ENCODE measurements at regions not wholly inside any gene's neighbourhood (a gene's known extent, or its start where the extent isn't known, plus 50 kb on each side); places are given as distances from the start of the nearest gene placed in this dataset.
A peak's percentile ranks its signal among the peaks of the same experiment; 100 is the strongest.

DNA sequence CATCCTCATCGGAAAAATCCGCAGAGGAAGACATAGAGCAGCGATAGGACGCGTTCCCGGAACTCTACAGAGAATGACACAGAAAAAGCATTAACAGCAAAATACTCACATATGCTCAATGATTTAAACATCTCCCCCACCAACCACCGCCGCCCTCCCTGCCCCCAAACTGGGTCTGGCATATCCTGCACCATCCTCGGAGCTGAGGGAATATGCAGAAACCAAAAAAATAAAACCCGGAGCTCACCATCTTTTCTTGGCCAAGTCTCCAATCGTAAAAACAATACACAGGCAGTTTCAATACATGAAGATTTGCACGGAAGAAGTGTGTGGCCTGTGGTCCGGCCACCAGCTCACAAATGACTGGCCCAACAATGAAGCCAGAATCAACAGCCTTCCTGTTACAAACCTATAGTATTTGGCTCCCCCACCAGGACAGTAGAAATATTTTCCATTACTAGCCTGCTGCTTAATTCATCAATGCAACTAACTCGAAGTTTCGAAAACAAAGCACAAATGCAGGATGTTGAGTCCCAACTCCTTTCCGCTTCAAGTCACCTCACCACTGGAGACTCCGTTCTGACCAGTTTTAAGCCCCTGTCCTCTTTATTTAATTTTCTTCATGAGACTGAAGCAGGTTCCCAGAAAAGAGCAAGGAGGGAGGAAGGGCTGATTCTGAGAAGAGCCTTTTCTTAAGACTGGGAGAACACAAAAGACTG is 103.2 kb upstream of the BEND6 start:
- Mint-ChIP-seq H3K27me3 (peaks cover 36% of the 10 kb centered on the region), H3K9me3 (peaks cover 0 to 5% (median 0%) of the 10 kb centered on the region in 3 donors), H3K36me3 (peaks cover 5% of the 10 kb centered on the region), H3K4me3 (peak overlapping the region in 3 of 4 donors; percentile 22 to 81 (median 59)), H3K4me1 (peaks cover 8 to 10% (median 9%) of the 10 kb centered on the region in 3 donors), H3K27ac (no peak overlapping the region)

DNA sequence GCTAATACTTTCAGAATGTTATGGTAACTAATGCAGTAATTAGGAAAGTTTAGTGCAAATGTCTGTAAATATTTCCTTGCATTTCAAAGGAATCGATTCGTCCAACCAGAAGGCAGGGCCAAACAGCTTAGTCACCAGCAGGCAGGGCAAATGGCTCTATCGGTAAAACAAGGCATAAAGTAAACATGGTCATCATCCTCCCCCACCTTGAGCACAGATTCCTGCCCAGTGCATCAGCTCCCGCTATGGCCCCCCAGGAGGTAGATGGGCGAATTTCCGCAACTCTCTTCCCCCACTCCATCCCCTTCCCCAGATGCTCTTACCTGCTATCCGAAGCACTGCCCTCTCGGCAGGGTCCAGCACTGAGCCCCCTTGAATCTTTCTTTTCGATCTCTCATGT is 103.8 kb upstream of the BEND6 start:
- Mint-ChIP-seq H3K9me3 (peaks cover 0 to 5% (median 0%) of the 10 kb centered on the region in 3 donors), H3K36me3 (peaks cover 5% of the 10 kb centered on the region), H3K4me1 (peaks cover 8 to 10% (median 9%) of the 10 kb centered on the region in 3 donors), H3K4me3 (peak overlapping the region in 1 of 4 donors; percentile 81), H3K27me3 (peaks cover 35% of the 10 kb centered on the region), H3K27ac (no peak overlapping the region)

DNA sequence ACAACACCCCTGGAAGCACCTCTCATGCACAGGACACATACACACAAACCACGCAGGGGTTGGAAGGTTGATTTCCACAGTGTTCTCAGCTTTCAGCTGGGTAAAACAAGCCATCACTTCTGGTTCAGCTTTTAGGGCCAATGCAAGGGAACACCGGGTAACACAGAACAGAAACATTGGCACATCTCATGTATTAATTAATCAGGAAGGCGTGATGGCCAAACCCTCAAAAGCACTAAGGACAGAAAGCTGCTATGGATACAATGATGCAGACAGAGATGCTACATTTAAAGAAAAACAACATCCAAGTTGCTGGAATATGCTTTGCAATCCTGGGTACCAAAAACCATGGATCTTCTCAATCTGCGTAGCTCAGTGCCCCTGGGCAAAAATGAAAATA is 104.3 kb upstream of the BEND6 start:
- Mint-ChIP-seq H3K36me3 (peaks cover 5% of the 10 kb centered on the region), H3K9me3 (peaks cover 0 to 5% (median 0%) of the 10 kb centered on the region in 3 donors), H3K4me1 (peaks cover 8 to 10% (median 9%) of the 10 kb centered on the region in 3 donors), H3K27me3 (peaks cover 36% of the 10 kb centered on the region), H3K4me3 (no peak overlapping the region), H3K27ac (no peak overlapping the region)

DNA sequence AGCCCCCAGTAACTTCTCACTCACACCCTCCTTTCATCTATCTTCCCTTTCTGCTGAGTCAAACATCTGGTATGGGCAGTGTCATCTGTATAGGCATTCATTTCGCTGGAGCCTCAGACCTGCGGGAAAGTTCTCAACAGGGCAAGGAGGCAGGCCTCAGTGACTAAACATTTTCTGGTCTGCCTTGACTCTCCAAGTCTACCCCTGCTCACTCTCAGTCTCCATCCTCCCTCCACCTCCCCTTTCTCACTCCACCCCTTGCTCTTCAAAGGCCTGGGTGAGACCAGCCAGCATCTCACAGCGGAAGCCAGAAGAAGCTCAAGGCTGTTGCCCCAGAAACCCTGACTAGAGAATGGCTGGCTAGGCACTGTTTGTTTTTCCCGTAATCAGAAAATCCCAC is 105.0 kb upstream of the BEND6 start:
- H3K4me3 Mint-ChIP-seq: peak overlapping the region in 1 of 4 donors; percentile 13
- peaks cover 5% of the 10 kb centered on the region for H3K36me3 Mint-ChIP-seq
- no peak overlapping the region for H3K27ac Mint-ChIP-seq
- H3K9me3 Mint-ChIP-seq: peaks cover 0 to 5% (median 0%) of the 10 kb centered on the region in 3 donors
- H3K27me3 Mint-ChIP-seq: peaks cover 43% of the 10 kb centered on the region
- H3K4me1 Mint-ChIP-seq: peaks cover 8 to 10% (median 9%) of the 10 kb centered on the region in 3 donors

DNA sequence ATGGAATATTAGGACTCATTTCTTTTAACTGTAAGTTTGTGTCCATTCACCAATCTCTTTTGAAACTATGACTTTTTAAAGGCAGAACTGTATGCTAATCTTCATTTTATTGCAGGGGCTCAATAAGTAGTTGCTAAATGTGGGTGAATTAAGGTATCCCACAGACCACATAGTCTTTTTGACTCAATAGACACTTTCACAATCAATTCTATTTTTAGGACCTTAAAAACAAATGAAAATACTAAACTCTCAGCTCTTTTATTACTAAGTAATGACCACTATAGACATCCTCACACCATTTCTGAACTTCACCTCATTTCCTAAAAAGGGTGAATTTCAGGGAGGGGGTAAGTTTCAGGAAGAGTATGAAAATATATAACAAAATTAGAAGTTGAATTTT is 106.8 kb upstream of the BEND6 start:
- Mint-ChIP-seq H3K4me1 (peaks cover 9 to 12% (median 10%) of the 10 kb centered on the region in 3 donors), H3K4me3 (no peak overlapping the region), H3K27me3 (peaks cover 50% of the 10 kb centered on the region), H3K9me3 (peaks cover 0 to 5% (median 0%) of the 10 kb centered on the region in 3 donors), H3K27ac (no peak overlapping the region), H3K36me3 (no peaks in the 10 kb centered on the region)

DNA sequence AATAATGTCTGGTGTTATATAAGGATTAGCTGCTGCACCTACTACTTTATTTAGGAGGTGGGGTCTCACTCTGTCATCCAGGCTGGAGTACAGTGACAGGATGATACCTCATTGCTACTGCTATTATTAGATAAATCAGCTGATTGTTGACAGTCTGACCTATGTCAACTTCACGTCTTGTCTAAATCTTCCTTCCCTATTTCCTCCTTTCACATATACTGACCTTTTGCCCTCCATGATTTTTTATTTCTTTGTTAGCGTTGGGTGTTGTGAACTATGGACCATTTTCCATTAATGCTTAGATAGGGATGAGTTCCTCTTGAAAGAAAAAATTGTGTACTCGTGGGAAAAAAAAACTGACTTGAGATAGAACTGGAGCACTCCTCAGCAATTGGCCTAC is 109.9 kb upstream of the BEND6 start:
- H3K9me3 Mint-ChIP-seq: peaks cover 0 to 2% (median 0%) of the 10 kb centered on the region in 3 donors
- H3K36me3 Mint-ChIP-seq: no peaks in the 10 kb centered on the region
- H3K4me3 Mint-ChIP-seq: peak overlapping the region in 1 of 4 donors; percentile 5
- H3K27me3 Mint-ChIP-seq: peaks cover 46% of the 10 kb centered on the region
- no peak overlapping the region for H3K27ac Mint-ChIP-seq
- H3K4me1 Mint-ChIP-seq: peaks cover 0 to 8% (median 7%) of the 10 kb centered on the region in 3 donors

DNA sequence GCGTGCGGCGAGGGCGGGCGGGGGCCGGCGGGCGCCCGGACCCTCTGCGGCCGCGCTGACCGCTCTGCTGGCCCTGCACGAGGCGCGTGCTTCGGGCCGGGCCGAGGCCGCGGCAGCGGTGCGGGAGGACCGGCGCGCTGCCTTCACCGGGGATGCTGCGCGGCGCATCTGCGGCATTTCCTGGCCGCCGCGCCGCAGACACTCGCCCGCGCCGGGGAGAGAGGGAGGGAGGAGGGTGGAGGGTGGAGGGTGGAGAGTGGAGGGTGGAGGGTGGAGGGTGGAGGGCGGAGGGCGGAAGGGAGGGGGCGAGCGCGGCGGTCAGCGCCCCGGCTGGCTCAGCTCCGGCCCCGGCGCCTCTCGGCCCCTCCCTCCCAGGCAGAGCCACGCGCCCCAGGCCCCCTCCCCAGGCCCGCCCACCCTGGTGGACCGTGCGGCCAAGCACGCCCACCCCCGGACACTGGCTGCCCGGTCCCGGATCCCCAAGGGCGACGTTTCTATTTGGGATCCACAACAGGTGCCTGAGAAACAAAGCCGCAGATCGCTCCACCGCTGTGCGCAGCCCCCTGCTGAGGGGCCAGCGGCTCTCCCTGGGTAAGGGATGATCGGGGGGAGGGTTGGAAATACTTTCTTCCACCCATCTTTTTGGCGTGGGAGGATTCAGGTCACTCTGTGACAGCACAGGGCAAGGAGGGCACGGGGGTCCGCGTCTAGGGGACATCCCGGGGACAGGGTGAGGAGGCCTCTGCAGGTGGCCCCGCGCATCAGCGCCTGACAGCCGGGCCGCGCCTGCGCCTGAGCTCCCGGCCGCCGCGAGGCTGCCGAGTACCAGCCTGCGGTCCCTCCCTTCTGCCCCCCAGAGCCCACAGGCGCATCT is 111.2 kb upstream of the BEND6 start:
- H3K9me3 Mint-ChIP-seq: no peaks in the 10 kb centered on the region
- H3K27me3 Mint-ChIP-seq: peaks cover 43% of the 10 kb centered on the region

DNA sequence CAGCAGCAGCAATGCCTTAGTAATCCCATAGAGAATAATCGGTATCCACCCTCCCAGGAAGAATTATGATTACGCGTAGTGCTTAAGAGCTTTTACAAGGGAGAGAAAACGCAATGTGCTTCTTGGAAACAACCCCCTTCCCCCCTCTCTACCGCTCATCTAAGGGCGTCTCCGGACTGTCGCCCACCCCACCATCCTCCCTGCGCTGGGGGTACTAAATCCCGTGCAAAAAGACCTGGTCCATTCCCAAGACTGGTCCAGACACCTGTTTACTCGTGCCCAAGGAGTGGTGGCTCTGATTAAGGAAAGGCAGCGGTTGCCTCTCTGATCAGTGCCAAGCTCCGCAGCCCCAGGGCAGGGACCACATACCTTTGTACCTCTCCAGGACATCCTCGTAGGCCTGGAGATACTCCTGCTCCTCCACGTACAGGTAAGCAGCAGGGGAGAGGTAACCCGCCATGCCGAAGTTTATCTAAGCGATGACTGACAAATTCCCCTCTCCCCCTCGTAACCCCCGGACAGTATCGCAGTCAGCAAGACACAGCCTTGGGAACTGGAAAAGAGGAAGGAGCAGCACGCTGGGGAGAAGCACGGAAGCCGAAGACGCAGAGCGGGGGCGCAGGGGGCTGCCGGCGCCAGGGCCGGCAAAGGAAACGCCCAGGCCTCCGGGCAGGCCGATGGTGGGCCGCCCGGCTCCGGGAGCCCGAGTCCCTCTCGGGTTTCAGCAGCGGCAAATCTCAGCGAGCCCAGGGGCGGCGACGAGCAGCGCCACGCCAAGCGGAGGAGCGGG is 112.0 kb upstream of the BEND6 start:
- no peaks in the 10 kb centered on the region for H3K36me3 Mint-ChIP-seq
- peak overlapping the region; percentile 2 to 91 (median 74) for H3K4me3 Mint-ChIP-seq
- H3K4me1 Mint-ChIP-seq: peaks cover 0 to 8% (median 7%) of the 10 kb centered on the region in 3 donors
- peaks cover 0 to 1% (median 0%) of the 10 kb centered on the region in 3 donors for H3K9me3 Mint-ChIP-seq
- H3K27ac Mint-ChIP-seq: no peak overlapping the region
- peaks cover 41% of the 10 kb centered on the region for H3K27me3 Mint-ChIP-seq

More for the DNA sequence above, 111.2 kb upstream of the BEND6 start:
- Mint-ChIP-seq H3K4me1 (peaks cover 0 to 8% (median 7%) of the 10 kb centered on the region in 3 donors), H3K4me3 (peak overlapping the region in 3 of 4 donors; percentile 9 to 81 (median 22)), H3K27ac (no peak overlapping the region), H3K36me3 (no peaks in the 10 kb centered on the region)

DNA sequence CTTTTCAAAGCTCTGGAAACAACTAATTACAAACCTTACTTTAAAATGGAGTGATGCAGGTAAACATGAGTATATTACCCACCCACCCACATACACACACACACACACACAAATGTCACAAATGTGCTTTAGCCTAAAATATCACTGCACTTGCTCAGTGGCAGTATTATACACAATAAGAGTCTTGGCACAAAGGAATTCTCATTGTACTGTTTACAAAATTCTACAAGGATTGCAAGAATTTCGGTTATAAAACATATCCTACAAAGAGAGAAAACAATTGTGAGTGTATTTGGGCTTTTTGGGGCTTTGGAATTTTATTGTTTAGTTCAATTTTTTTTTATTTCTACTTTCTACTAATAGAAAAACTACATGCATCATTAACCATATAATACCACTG is 113.2 kb upstream of the BEND6 start:
- Mint-ChIP-seq H3K27me3 (peaks cover 45% of the 10 kb centered on the region), H3K36me3 (no peaks in the 10 kb centered on the region), H3K9me3 (peaks cover 0 to 1% (median 0%) of the 10 kb centered on the region in 3 donors), H3K27ac (no peak overlapping the region), H3K4me1 (peaks cover 0 to 8% (median 7%) of the 10 kb centered on the region in 3 donors), H3K4me3 (no peak overlapping the region)

DNA sequence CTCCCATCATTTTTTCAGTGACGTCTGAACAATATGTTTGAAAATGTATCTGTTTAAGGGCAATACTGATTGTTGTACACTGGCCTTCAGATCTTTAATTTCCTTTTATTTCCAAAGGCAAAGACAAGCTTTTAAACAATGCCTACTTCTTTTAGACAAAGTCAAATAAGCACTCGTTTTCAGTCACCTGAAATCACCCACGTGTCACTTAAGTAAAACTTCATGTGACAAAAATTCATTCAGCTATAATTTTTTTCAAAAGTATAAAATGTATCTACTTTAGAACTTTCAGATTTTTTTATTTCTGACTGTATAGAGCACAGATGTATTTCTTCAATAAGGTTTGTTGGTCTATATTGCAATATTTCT is 113.5 kb upstream of the BEND6 start:
- H3K36me3 Mint-ChIP-seq: no peaks in the 10 kb centered on the region
- H3K4me3 Mint-ChIP-seq: no peak overlapping the region
- no peak overlapping the region for H3K27ac Mint-ChIP-seq
- peaks cover 0 to 1% (median 0%) of the 10 kb centered on the region in 3 donors for H3K9me3 Mint-ChIP-seq
- peaks cover 0 to 8% (median 7%) of the 10 kb centered on the region in 3 donors for H3K4me1 Mint-ChIP-seq
- peaks cover 45% of the 10 kb centered on the region for H3K27me3 Mint-ChIP-seq

DNA sequence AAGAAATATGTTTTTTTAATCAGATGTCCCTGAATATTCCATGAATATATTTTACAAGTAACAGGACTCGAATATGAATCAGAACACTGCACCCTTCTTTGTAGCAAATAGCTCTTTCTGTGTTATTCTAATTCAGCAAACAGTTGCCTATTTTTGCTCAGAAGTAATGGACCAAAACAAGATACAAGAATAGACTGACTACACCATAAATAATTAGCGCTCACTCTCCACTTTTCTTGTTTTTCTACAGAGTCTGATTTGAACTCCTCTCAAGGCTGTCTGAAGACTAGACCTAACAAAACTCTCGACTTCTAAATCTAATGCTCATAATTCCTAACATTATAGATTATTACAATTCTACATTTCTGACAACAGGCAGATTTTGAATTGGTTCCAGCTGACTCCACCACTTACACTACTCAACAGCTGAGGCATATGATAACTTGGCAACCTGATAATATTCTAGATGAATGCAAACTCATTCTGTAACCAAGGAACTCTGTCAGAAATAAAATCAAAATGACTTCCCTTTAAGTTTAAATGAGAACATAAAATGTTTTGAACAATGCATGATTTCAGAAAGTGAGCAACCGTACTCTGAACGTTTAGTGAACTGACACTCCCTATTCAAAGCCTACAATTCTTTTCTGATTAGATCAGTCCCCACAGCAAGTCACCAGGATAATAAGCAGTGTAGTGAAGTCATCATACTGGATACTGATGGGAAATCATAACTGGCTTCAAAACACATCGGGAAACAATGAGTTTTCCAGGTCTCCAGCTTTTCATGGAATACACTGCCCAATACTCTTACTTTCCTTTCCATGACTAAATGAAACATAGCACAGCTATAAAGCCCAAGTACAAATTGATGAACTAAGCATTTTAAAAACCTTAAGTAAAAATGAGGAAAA is 114.2 kb upstream of the BEND6 start:
- no peak overlapping the region for H3K4me3 Mint-ChIP-seq
- no peaks in the 10 kb centered on the region for H3K36me3 Mint-ChIP-seq
- H3K9me3 Mint-ChIP-seq: peaks cover 0 to 1% (median 0%) of the 10 kb centered on the region in 3 donors
- peaks cover 45% of the 10 kb centered on the region for H3K27me3 Mint-ChIP-seq
- no peak overlapping the region for H3K27ac Mint-ChIP-seq
- peaks cover 0 to 8% (median 7%) of the 10 kb centered on the region in 3 donors for H3K4me1 Mint-ChIP-seq

DNA sequence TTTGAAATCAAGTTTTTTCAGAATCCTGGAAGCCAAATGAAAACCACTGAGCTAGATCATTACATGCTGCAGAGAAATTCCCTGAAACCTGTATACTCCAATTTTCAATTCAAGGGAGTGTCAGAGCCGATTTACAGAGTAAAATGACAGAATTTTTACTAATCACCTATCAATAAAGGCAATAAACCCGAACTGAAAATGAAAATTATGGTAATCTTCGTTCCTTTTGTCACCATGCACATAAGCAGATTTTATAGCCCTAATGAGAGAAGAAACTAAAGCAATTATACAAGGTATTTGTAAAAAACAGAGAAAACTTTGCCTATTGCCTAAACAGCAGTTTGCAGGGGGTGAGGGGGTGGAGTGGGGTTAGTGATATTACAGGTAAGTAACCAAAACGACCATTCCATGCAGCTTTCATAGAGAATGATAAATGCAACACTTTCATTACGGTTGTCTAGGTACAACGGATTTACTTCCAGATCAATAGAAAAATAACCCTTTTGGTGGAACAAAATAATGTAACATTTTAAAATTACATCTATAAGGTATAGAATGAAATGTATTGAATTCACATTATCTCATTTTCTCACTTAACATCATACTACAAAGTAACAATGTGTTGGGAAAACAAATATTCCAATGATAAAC is 115.2 kb upstream of the BEND6 start:
- no peak overlapping the region for H3K4me3 Mint-ChIP-seq
- peaks cover 35% of the 10 kb centered on the region for H3K27me3 Mint-ChIP-seq
- no peak overlapping the region for H3K27ac Mint-ChIP-seq
- H3K4me1 Mint-ChIP-seq: peaks cover 0 to 8% (median 7%) of the 10 kb centered on the region in 3 donors
- no peaks in the 10 kb centered on the region for H3K36me3 Mint-ChIP-seq
- H3K9me3 Mint-ChIP-seq: peaks cover 0 to 1% (median 0%) of the 10 kb centered on the region in 3 donors

DNA sequence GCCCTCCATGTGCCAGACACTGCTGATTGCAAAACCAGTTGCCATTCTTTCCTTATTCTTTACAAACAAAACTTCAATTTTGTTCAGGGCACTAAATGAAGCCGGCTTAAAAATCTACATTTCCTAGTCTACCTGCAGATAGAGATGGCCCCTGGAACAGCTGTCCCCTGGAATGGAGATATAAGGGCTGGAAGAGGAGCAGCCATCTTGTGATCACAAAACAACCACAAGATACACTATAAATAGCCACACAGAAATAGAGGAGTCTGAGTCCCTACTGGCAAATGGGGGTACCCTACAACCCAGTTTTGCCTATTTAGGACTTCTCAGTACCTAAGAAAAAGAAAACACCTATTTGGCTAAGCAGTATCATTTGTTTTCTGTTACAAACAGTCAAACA is 115.9 kb upstream of the BEND6 start:
- no peak overlapping the region for H3K4me3 Mint-ChIP-seq
- peaks cover 32% of the 10 kb centered on the region for H3K27me3 Mint-ChIP-seq
- H3K4me1 Mint-ChIP-seq: peaks cover 0 to 7% (median 6%) of the 10 kb centered on the region in 3 donors
- peaks cover 0 to 1% (median 0%) of the 10 kb centered on the region in 3 donors for H3K9me3 Mint-ChIP-seq
- H3K36me3 Mint-ChIP-seq: no peaks in the 10 kb centered on the region
- no peak overlapping the region for H3K27ac Mint-ChIP-seq

Data from IgD-negative memory B cell (primary cell).